A549 (cell line): ENCODE measurements at regions not wholly inside any gene's neighbourhood (a gene's known extent, or its start where the extent isn't known, plus 50 kb on each side); places are given as distances from the start of the nearest gene placed in this dataset.
A peak's percentile ranks its signal among the peaks of the same experiment; 100 is the strongest.

Experiments
- ATAC-seq, 2 experiments: fragments of 200-7000 bp in 1 of 2; fragments of >200 bp in 1 of 2; cut with Nextera tagmentation in 1 of 2; cut with Tn5 transposase in 1 of 2; 3 replicates each; pipeline versions ENCODE4 v1.8.0 to v1.9.1; 2018 to 2020; ENCODE audit warnings: mild to moderate bottlenecking in 1 of 2, moderate library complexity in 1 of 2
- CTCF ChIA-PET: fragments of 300-600 bp; sonication (Branson Sonifier 250); formaldehyde crosslinking; extraction: SDS; loops from one replicate; lab custom pipeline; 2021; ENCODE audit warnings: antibody characterized with exemption, inconsistent platforms; lab: Yijun Ruan, JAX
- POLR2A ChIA-PET: fragments of 350-600 bp; formaldehyde crosslinking; extraction: SDS; loops from one replicate; lab custom pipeline; 2021; ENCODE audit warnings: antibody characterized with exemption, inconsistent platforms; lab: Yijun Ruan, JAX
- DNase-seq, 2 experiments: peaks; one replicate each; pipeline versions ENCODE4 v3.0.0 to v3.0.0-alpha.2; 2011 to 2016; ENCODE audit warnings: low read depth in 1 of 2, low spot score in 1 of 2
- FAIRE-seq: peaks from 2 replicates; lab custom pipeline; 2011; peaks lifted over from hg19 to GRCh38; lab: Jason Lieb, UNC
- H3K27ac ChIP-seq, 2 experiments: fragments of >200 bp; sonication (Bioruptor Twin); formaldehyde crosslinking; 3 replicates each; pipeline ENCODE4 v1.5.1; 2016 to 2017
- H3K4me1 ChIP-seq: fragments of >200 bp; sonication (Bioruptor Twin); formaldehyde crosslinking; 3 replicates; pipeline ENCODE4 v1.6.1; 2016
- H3K4me2 ChIP-seq: fragments of >200 bp; sonication (Bioruptor Twin); formaldehyde crosslinking; 3 replicates; pipeline ENCODE4 v1.6.1; 2016
- H3K4me3 ChIP-seq: fragments of >200 bp; sonication (Bioruptor Twin); formaldehyde crosslinking; 3 replicates; pipeline ENCODE4 v1.5.1; 2016
- H3K9me3 ChIP-seq: fragments of >200 bp; sonication (Bioruptor Twin); formaldehyde crosslinking; 3 replicates; pipeline ENCODE4 v1.6.1; 2016
- CBX2 ChIP-seq: fragments of 200-600 bp; sonication (generic); IDR thresholded peaks from 2 replicates; pipeline ENCODE4 v1.6.1; 2016; ENCODE audit warnings: low read depth, mild to moderate bottlenecking, borderline replicate concordance
- CEBPB ChIP-seq, 2 experiments: fragments of >200 bp in 1 of 2; sonication (Bioruptor Twin) in 1 of 2; formaldehyde crosslinking in 1 of 2; IDR thresholded peaks; 2 replicates each; pipeline ENCODE4 v1.6.1; 2012 to 2016
- CHD2 ChIP-seq: fragments of 150-350 bp; IDR thresholded peaks from 2 replicates; pipeline ENCODE4 v1.6.1; 2014; ENCODE audit warnings: low read length; ENCODE audit not compliant: partially characterized antibody
- EHF ChIP-seq: fragments of 250-450 bp; sonication (Bioruptor Pico); IDR thresholded peaks from 2 replicates; pipeline ENCODE4 v1.5.0; 2020; ENCODE audit warnings: mild to moderate bottlenecking
- ELK1 ChIP-seq: fragments of 150-350 bp; IDR thresholded peaks from 2 replicates; pipeline ENCODE4 v1.6.1; 2014; ENCODE audit warnings: low read depth, mild to moderate bottlenecking, low read length
- FOSB ChIP-seq: fragments of 250-450 bp; sonication (Bioruptor Pico); IDR thresholded peaks from 2 replicates; pipeline ENCODE4 v1.5.0; 2020; ENCODE audit warnings: mild to moderate bottlenecking, moderate library complexity
- FOSL2 ChIP-seq, 2 experiments: fragments of 450-650 bp in 1 of 2; fragments of >200 bp in 1 of 2; sonication (Bioruptor Twin) in 1 of 2; formaldehyde crosslinking; IDR thresholded peaks; 2 replicates each; pipeline versions ENCODE4 v1.5.0 to v1.6.1; 2016 to 2020; ENCODE audit warnings: mild to moderate bottlenecking in 1 of 2, moderate library complexity in 1 of 2
- FOXS1 ChIP-seq: fragments of 250-450 bp; sonication (Bioruptor Pico); IDR thresholded peaks from 2 replicates; pipeline ENCODE4 v1.5.0; 2020; ENCODE audit warnings: mild to moderate bottlenecking, moderate library complexity
- HEYL ChIP-seq: fragments of 250-450 bp; sonication (Bioruptor Pico); IDR thresholded peaks from 2 replicates; pipeline ENCODE4 v1.8.0; 2021; ENCODE audit warnings: mild to moderate bottlenecking, moderate library complexity
- HOXB13 ChIP-seq: fragments of 250-450 bp; sonication (Bioruptor Pico); IDR thresholded peaks from 2 replicates; pipeline ENCODE4 v1.5.0; 2020; ENCODE audit warnings: low read depth, mild to moderate bottlenecking, moderate library complexity
- KDM1A ChIP-seq: fragments of 200-600 bp; sonication (generic); IDR thresholded peaks from 2 replicates; pipeline ENCODE4 v1.6.1; 2016; ENCODE audit warnings: low read depth, mild to moderate bottlenecking
- MAZ ChIP-seq: fragments of 150-350 bp; IDR thresholded peaks from 2 replicates; pipeline ENCODE4 v1.6.1; 2014; ENCODE audit warnings: antibody characterized with exemption, low read depth, low read length, borderline replicate concordance
- MYC ChIP-seq: IDR thresholded peaks from 2 replicates; pipeline ENCODE4 v1.6.1; 2012; ENCODE audit warnings: mild to moderate bottlenecking, inconsistent platforms, low read length, improper control_type of control experiment, borderline replicate concordance
- NR3C1 ChIP-seq: fragments of >200 bp; sonication (Bioruptor Twin); formaldehyde crosslinking; IDR thresholded peaks from 3 replicates; pipeline ENCODE4 v1.6.1; 2017
- PBX3 ChIP-seq: IDR thresholded peaks from 2 replicates; pipeline ENCODE4 v1.6.1; 2012
- RARB ChIP-seq: fragments of 250-450 bp; sonication (Bioruptor Pico); IDR thresholded peaks from 2 replicates; pipeline ENCODE4 v1.8.0; 2021; ENCODE audit warnings: mild to moderate bottlenecking, moderate library complexity
- RCOR1 ChIP-seq: fragments of 150-350 bp; IDR thresholded peaks from 2 replicates; pipeline ENCODE4 v1.6.1; 2014; ENCODE audit warnings: antibody characterized with exemption, low read length, low read depth
- RNF2 ChIP-seq: fragments of 200-600 bp; sonication (generic); IDR thresholded peaks from 2 replicates; pipeline ENCODE4 v1.6.1; 2016; ENCODE audit warnings: low read depth, mild to moderate bottlenecking, antibody characterized with exemption, moderate library complexity, borderline replicate concordance
- SREBF2 ChIP-seq: fragments of 450-650 bp; IDR thresholded peaks from 2 replicates; pipeline ENCODE4 v1.6.1; 2014; ENCODE audit warnings: mild to moderate bottlenecking, moderate library complexity
- ZSCAN20 ChIP-seq: fragments of 250-450 bp; sonication (Bioruptor Pico); IDR thresholded peaks from 2 replicates; pipeline ENCODE4 v1.8.0; 2022; ENCODE audit warnings: mild to moderate bottlenecking, moderate library complexity
- WGBS: methylation state at CpG from one replicate; pipeline ENCODE4 v1.1.6; 2017; ENCODE audit errors: missing lambda C conversion rate; 5-methylcytosine and 5-hydroxymethylcytosine counted together
- TF ChIP-seq, protein P1 (sequence below): IDR thresholded peaks from 2 replicates; pipeline ENCODE4 v1.6.1; 2012

- POLR2A ChIA-PET = interaction anchor here (0.6 kb wide), 1 partner anchor 70 kb away, joined by 3 read pairs; no protein-coding TSS in a partner anchor
- Histone ChIP-seq H3K4me1 (peaks cover 4% of the 10 kb centered on the region; the same call in 1 of the 3 replicates), H3K27ac (no peak overlapping the region), H3K4me3 (no peak overlapping the region), H3K4me2 (no peak overlapping the region), H3K9me3 (no peaks in the 10 kb centered on the region)
- WGBS = 84% methylated on average over 9 of the region's 9 CpGs
- CTCF ChIA-PET = interaction anchor here (0.6 to 0.7 kb wide), 2 partner anchors 12 to 75 kb away, joined by 4 to 5 read pairs; no protein-coding TSS in a partner anchor
- DNase-seq (no peak), FAIRE-seq (no peak), ATAC-seq (no peak)
- TF ChIP-seq, protein P1, sequence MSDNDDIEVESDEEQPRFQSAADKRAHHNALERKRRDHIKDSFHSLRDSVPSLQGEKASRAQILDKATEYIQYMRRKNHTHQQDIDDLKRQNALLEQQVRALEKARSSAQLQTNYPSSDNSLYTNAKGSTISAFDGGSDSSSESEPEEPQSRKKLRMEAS = no peak
- TF ChIP-seq RARB (CRISPR knock-in tag) (no peak), ZSCAN20 (no peak), RCOR1 (no peak), FOSB (CRISPR knock-in tag) (no peak), RNF2 (no peak)
Measured at GRCh38 chr5:142435410-142436115, 110.7 kb upstream of the SPRY4 start.

DNA sequence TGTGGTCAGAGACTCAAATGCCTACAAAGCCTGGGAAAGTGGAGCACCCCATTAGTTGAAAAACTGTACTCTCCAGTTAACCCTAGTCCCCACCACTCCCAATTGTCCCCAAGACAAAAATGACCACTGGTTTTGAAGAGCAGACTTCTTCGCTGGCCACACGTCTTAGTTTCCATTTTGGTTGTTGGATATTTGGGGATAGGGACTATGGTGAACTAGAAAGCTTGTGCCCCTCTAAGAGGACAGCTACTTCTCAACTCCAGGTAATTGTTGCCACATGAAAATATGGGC lies 109.4 kb upstream of the SPRY4 start:
- no peak for ATAC-seq
- ChIA-PET CTCF (interaction anchor here (0.7 kb wide), 1 partner anchor 11 kb away, joined by 3 read pairs; no protein-coding TSS in a partner anchor), POLR2A (interaction anchor here (0.6 kb wide), 1 partner anchor 13 kb away, joined by 3 read pairs; no protein-coding TSS in a partner anchor)
- no peak for FAIRE-seq
- Histone ChIP-seq H3K27ac (0 out of 6 replicates have a peak overlapping the region, but pooled peaks of 1 of the 2 experiments have one; percentile 22), H3K4me3 (no peak overlapping the region), H3K4me1 (peaks cover 4% of the 10 kb centered on the region; the same call in 1 of the 3 replicates), H3K9me3 (no peaks in the 10 kb centered on the region), H3K4me2 (0 out of 3 replicates have a peak overlapping the region, but pooled peaks have one; percentile 7)
- DNase-seq = no peak
- no peak for TF ChIP-seq HOXB13 (CRISPR knock-in tag)
- WGBS = 89% methylated on average over 2 of the region's 2 CpGs

- Histone ChIP-seq H3K27ac (peak overlapping the region in 1 of 2 experiments; percentile 22; a peak in 1 of 6 replicates), H3K9me3 (no peaks in the 10 kb centered on the region), H3K4me1 (peaks cover 4% of the 10 kb centered on the region; the same call in 1 of the 3 replicates), H3K4me2 (0 out of 3 replicates have a peak overlapping the region, but pooled peaks have one; percentile 7), H3K4me3 (no peak overlapping the region)
- DNase-seq (no peak), ATAC-seq (no peak), FAIRE-seq (no peak)
- ChIA-PET POLR2A (no interaction called here), CTCF (no interaction called here)
- TF ChIP-seq NR3C1 = no peak
- TF ChIP-seq CHD2 = no peak
- no peak for TF ChIP-seq FOXS1 (CRISPR knock-in tag)
- TF ChIP-seq PBX3 = no peak
- no peak for TF ChIP-seq HOXB13 (CRISPR knock-in tag)
- TF ChIP-seq SREBF2 = no peak
- TF ChIP-seq RCOR1 = no peak
- 58% methylated on average over 8 of the region's 8 CpGs for WGBS
Measured at GRCh38 chr5:142433526-142434321, 108.9 kb upstream of the SPRY4 start.

DNA sequence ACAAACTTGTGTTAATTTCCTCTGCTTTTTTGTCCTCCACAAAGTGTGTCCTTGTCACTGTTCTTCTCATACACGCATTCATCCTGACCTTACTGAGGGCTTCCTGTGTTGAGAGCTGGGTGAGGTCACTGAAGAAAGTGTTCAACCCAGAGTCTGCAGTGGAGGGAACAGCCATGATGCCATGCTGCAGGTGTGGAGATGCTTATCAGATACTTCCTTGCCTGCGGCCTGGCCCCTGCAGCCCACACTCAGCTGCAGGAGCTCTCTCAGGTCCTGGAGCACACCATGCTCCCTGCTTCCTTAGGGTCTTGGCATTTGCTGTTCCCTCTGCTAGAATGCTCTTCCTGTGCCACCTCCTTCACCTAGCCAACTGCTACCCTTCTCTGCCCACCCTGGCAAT lies 108.1 kb upstream of the SPRY4 start:
- FAIRE-seq (no peak), ATAC-seq (peak in 1 of 2 experiments; percentile 37; a peak in 2 of 6 replicates), DNase-seq (no peak)
- H3K9me3 ChIP-seq = no peaks in the 10 kb centered on the region
- H3K4me2 ChIP-seq = no peak overlapping the region
- CTCF ChIA-PET = no interaction called here
- H3K4me3 ChIP-seq = no peak overlapping the region
- POLR2A ChIA-PET = no interaction called here
- H3K27ac ChIP-seq = no peak overlapping the region
- 83% methylated on average over 2 of the region's 2 CpGs for WGBS
- TF ChIP-seq CBX2 (no peak), ZSCAN20 (no peak), CEBPB (IDR thresholded peaks at IDR 0.05) (no peak), RCOR1 (no peak), KDM1A (no peak), PBX3 (no peak), HEYL (no peak), MYC (no peak), FOSL2 (IDR thresholded peaks at IDR 0.05) (no peak), FOSL2 (CRISPR knock-in tag; IDR thresholded peaks at IDR 0.05) (no peak), EHF (CRISPR knock-in tag) (no peak), ELK1 (no peak), CHD2 (no peak), MAZ (no peak)
- H3K4me1 ChIP-seq = peaks cover 4% of the 10 kb centered on the region; the same call in 1 of the 3 replicates
